ENCODE measurements at regions not wholly inside any gene's neighbourhood (a gene's known extent, or its start where the extent isn't known, plus 50 kb on each side); places are given as distances from the start of the nearest gene placed in this dataset.

GRCh38 chr3:103672346-103672745 is 1237.5 kb downstream of the ZPLD1 start:
- TF ChIP-seq CTCF (IDR thresholded peaks at IDR 0.05) (no peak), POLR2A (IDR thresholded peaks at IDR 0.05; ENCODE audit: low read depth) (no peak)
